SK-N-SH (cell line): ENCODE measurements at regions not wholly inside any gene's neighbourhood (a gene's known extent, or its start where the extent isn't known, plus 50 kb on each side); places are given as distances from the start of the nearest gene placed in this dataset.

ENCODE experiments used
- CTCF ChIA-PET: fragments of 300-600, 350-600 bp; formaldehyde crosslinking; extraction: SDS; loops from one replicate; lab custom pipeline; 2021; lab: Yijun Ruan, JAX
- POLR2A ChIA-PET: fragments of 350-600 bp; sonication (Branson Sonifier 250); formaldehyde crosslinking; extraction: SDS; loops from one replicate; lab custom pipeline; 2020; ENCODE audit warnings: antibody characterized with exemption, inconsistent platforms; lab: Yijun Ruan, JAX
- DNase-seq: peaks from one replicate; pipeline ENCODE4 v3.0.0; 2012
- H2AFZ ChIP-seq: fragments of 200-600 bp; sonication (generic); 2 replicates; pipeline ENCODE4 v1.8.1; 2016; ENCODE audit warnings: antibody characterized with exemption, mild to moderate bottlenecking, low read depth
- H3F3A ChIP-seq: fragments of 200-600 bp; sonication (generic); replicated peaks from 2 replicates; pipeline ENCODE3; 2016; ENCODE audit warnings: antibody characterized with exemption, mild to moderate bottlenecking; ENCODE audit not compliant: insufficient read depth
- H3K27ac ChIP-seq, 2 experiments: fragments of 200-500 bp in 1 of 2; fragments of 200-600 bp in 1 of 2; sonication (Bioruptor generic) in 1 of 2; sonication (generic), shearing (Covaris generic) in 1 of 2; 2 replicates each; pipeline versions ENCODE4 v1.5.1 to v1.6.1; 2014 to 2016; ENCODE audit warnings: low read depth in 2 of 2, inconsistent platforms in 1 of 2, low read length in 1 of 2, mild to moderate bottlenecking in 1 of 2, mixed read lengths in 1 of 2
- H3K27me3 ChIP-seq: fragments of 200-600 bp; sonication (generic), shearing (Covaris generic); 2 replicates; pipeline ENCODE4 v1.6.1; 2016; ENCODE audit warnings: mixed run types; ENCODE audit not compliant: insufficient read depth
- H3K36me3 ChIP-seq, 2 experiments: fragments of 200-500 bp in 1 of 2; fragments of 200-600 bp in 1 of 2; sonication (Bioruptor generic) in 1 of 2; sonication (generic) in 1 of 2; replicated peaks in 1 of 2; 2 replicates each; pipeline versions ENCODE3 to v1.5.1; 2014 to 2016; ENCODE audit warnings: low read length in 1 of 2, mild to moderate bottlenecking in 1 of 2; ENCODE audit not compliant: insufficient read depth in 2 of 2, control insufficient read depth in 1 of 2
- H3K4me1 ChIP-seq, 2 experiments: fragments of 200-500 bp in 1 of 2; fragments of 200-600 bp in 1 of 2; sonication (Bioruptor generic) in 1 of 2; sonication (generic), shearing (Covaris generic) in 1 of 2; 2 replicates each; pipeline versions ENCODE4 v1.5.1 to v1.6.1; 2014 to 2016; ENCODE audit warnings: low read depth in 1 of 2, low read length in 1 of 2, mixed run types in 1 of 2; ENCODE audit not compliant: insufficient read depth in 2 of 2, control insufficient read depth in 1 of 2
- H3K4me2 ChIP-seq: fragments of 200-600 bp; sonication (generic), shearing (Covaris generic); 2 replicates; pipeline ENCODE4 v1.6.1; 2017; ENCODE audit warnings: mixed run types
- H3K4me3 ChIP-seq, 2 experiments: fragments of 200-500 bp in 1 of 2; fragments of 200-600 bp in 1 of 2; sonication (Bioruptor generic) in 1 of 2; sonication (generic), shearing (Covaris generic) in 1 of 2; 2 replicates each; pipeline versions ENCODE4 v1.5.1 to v1.8.1; 2014 to 2016; ENCODE audit warnings: low read depth in 2 of 2, inconsistent platforms in 1 of 2, low read length in 1 of 2, mild to moderate bottlenecking in 1 of 2, mixed read lengths in 1 of 2, moderate library complexity in 1 of 2
- H3K79me2 ChIP-seq: fragments of 200-600 bp; sonication (generic); 2 replicates; pipeline ENCODE4 v1.8.1; 2017; ENCODE audit warnings: mild to moderate bottlenecking; ENCODE audit not compliant: insufficient read depth
- H3K9ac ChIP-seq: fragments of 200-600 bp; sonication (generic); 2 replicates; pipeline ENCODE4 v1.6.1; 2017; ENCODE audit warnings: mixed run types
- H3K9me2 ChIP-seq: fragments of 200-600 bp; sonication (generic); 2 replicates; pipeline ENCODE4 v1.6.1; 2017; ENCODE audit warnings: mixed run types
- H3K9me3 ChIP-seq: fragments of 200-600 bp; sonication (generic); 2 replicates; pipeline ENCODE4 v1.6.1; 2017; ENCODE audit warnings: mixed run types, mild to moderate bottlenecking, moderate library complexity
- H4K20me1 ChIP-seq: fragments of 200-600 bp; sonication (generic); 2 replicates; pipeline ENCODE4 v1.6.1; 2017; ENCODE audit warnings: mild to moderate bottlenecking, mixed run types; ENCODE audit not compliant: insufficient read depth
- EZH2phosphoT487 ChIP-seq: fragments of 200-600 bp; sonication (generic); IDR thresholded peaks from 2 replicates; pipeline ENCODE4 v1.6.1; 2017; ENCODE audit warnings: low read depth, mixed run types, mild to moderate bottlenecking, antibody characterized with exemption, moderate library complexity, borderline replicate concordance
- GABPA ChIP-seq: IDR thresholded peaks from 2 replicates; pipeline ENCODE4 v1.4.0; 2012; ENCODE audit warnings: low read depth, mild to moderate bottlenecking
- JUND ChIP-seq: IDR thresholded peaks from 2 replicates; pipeline ENCODE4 v1.4.0; 2012
- MXI1 ChIP-seq: IDR thresholded peaks from 2 replicates; pipeline ENCODE4 v1.6.1; 2012; ENCODE audit warnings: mild to moderate bottlenecking, low read depth, low read length, improper control_type of control experiment
- NFIC ChIP-seq: IDR thresholded peaks from 2 replicates; pipeline ENCODE4 v1.4.0; 2012; ENCODE audit warnings: borderline replicate concordance
- NRF1 ChIP-seq: IDR thresholded peaks from 2 replicates; pipeline ENCODE4 v1.6.1; 2012; ENCODE audit warnings: low read depth, mild to moderate bottlenecking, low read length
- POLR2AphosphoS5 ChIP-seq: IDR thresholded peaks from 2 replicates; pipeline ENCODE4 v1.6.1; 2012; ENCODE audit warnings: low read depth, low read length
- RAD21 ChIP-seq: IDR thresholded peaks from 2 replicates; pipeline ENCODE4 v1.6.1; 2012; ENCODE audit warnings: mild to moderate bottlenecking, low read length
- RFX5 ChIP-seq: IDR thresholded peaks from 2 replicates; pipeline ENCODE4 v1.6.1; 2012; ENCODE audit warnings: mild to moderate bottlenecking, improper control_type of control experiment, low read length
- SIN3A ChIP-seq: IDR thresholded peaks from 2 replicates; pipeline ENCODE4 v1.6.1; 2012; ENCODE audit warnings: low read depth, mild to moderate bottlenecking, low read length, moderate library complexity, borderline replicate concordance
- TCF12 ChIP-seq: IDR thresholded peaks from 2 replicates; pipeline ENCODE4 v1.4.0; 2012
- USF1 ChIP-seq: IDR thresholded peaks from 2 replicates; pipeline ENCODE4 v1.4.0; 2012; ENCODE audit warnings: low read depth, borderline replicate concordance
- USF2 ChIP-seq: fragments of 150-350 bp; IDR thresholded peaks from 2 replicates; pipeline ENCODE4 v1.6.1; 2017; ENCODE audit warnings: antibody characterized with exemption, low read length, low read depth, borderline replicate concordance
- YY1 ChIP-seq: IDR thresholded peaks from 2 replicates; pipeline ENCODE4 v1.4.0; 2012; ENCODE audit warnings: low read depth, mild to moderate bottlenecking
- WGBS: methylation state at CpG from one replicate; pipeline ENCODE4 v1.1.6; 2017; ENCODE audit warnings: low lambda C conversion rate; 5-methylcytosine and 5-hydroxymethylcytosine counted together
- TF ChIP-seq, protein P1 (sequence below): IDR thresholded peaks from 2 replicates; pipeline ENCODE4; 2012
- TF ChIP-seq, protein P2 (sequence below): IDR thresholded peaks from 2 replicates; pipeline ENCODE4 v1.4.0; 2012; ENCODE audit warnings: low read depth, borderline replicate concordance

DNA sequence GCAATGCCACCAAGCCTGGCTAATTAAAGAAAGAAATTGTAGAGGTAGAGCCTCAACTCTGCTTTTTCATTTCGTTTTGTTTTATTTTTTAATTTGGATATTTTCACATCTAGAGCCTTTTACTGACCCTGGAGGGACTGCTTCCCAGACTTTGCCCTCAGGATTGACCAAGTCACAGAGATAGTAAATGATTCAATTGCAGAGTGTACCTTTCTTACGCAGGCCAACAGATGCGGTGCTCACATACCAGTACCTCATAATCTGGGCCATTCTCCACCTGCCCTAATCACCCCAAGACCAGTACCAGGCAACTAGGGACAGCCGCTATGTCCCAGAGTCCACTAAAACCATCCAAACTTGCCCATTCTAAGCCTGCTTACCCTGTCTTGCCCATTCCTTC lies 110.8 kb downstream of the DDX1 start (continued):
- no peak for TF ChIP-seq MXI1

DNA sequence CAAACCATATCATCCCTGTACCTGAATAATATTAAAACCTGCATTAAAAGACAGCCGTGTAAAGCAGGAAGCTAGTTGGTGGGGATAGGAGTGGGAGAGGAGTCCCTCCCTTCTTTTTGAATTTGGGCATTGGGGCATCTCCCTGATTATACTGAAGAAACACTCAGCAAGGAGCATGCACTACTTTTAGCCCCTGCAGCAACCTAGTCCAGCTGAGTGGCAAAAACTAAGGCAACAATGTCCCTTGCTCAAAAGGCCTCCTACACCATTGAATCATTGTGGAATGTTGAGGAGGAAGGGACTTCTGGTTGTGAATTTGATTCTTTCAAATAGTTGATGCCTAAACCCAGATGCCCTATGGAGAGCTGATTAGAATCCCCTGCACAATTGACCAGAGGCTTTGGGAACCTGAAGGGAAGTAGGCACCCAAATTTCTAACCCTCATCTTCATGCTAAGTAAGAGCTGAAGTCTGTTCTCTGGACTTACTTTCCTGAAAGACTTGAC lies 111.7 kb downstream of the DDX1 start:
- Histone ChIP-seq H3K9me3 (no peaks in the 10 kb centered on the region), H3K27ac (no peak overlapping the region), H2AFZ (no peak overlapping the region), H3K27me3 (no peaks in the 10 kb centered on the region), H3K9me2 (no peaks in the 10 kb centered on the region), H3K4me3 (no peak overlapping the region), H3K4me1 (peaks cover 0 to 3% of the 10 kb centered on the region in 2 experiments; a peak in 1 of 4 replicates)
- CTCF ChIA-PET: interaction anchor here (1.0 to 1.8 kb wide), 3 partner anchors 12 to 784 kb away, joined by 3 to 5 read pairs (median 4); no protein-coding TSS in a partner anchor
- TF ChIP-seq NRF1 (no peak), GABPA (no peak), POLR2AphosphoS5 (no peak), EZH2phosphoT487 (no peak), TCF12 (no peak), USF1 (no peak), RFX5 (no peak), JUND (no peak), RAD21 (no peak), SIN3A (no peak), MXI1 (no peak), YY1 (no peak), USF2 (no peak), NFIC (no peak)
- TF ChIP-seq, protein P1, sequence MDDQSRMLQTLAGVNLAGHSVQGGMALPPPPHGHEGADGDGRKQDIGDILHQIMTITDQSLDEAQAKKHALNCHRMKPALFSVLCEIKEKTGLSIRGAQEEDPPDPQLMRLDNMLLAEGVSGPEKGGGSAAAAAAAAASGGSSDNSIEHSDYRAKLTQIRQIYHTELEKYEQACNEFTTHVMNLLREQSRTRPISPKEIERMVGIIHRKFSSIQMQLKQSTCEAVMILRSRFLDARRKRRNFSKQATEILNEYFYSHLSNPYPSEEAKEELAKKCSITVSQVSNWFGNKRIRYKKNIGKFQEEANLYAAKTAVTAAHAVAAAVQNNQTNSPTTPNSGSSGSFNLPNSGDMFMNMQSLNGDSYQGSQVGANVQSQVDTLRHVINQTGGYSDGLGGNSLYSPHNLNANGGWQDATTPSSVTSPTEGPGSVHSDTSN: no peak
- TF ChIP-seq, protein P2, sequence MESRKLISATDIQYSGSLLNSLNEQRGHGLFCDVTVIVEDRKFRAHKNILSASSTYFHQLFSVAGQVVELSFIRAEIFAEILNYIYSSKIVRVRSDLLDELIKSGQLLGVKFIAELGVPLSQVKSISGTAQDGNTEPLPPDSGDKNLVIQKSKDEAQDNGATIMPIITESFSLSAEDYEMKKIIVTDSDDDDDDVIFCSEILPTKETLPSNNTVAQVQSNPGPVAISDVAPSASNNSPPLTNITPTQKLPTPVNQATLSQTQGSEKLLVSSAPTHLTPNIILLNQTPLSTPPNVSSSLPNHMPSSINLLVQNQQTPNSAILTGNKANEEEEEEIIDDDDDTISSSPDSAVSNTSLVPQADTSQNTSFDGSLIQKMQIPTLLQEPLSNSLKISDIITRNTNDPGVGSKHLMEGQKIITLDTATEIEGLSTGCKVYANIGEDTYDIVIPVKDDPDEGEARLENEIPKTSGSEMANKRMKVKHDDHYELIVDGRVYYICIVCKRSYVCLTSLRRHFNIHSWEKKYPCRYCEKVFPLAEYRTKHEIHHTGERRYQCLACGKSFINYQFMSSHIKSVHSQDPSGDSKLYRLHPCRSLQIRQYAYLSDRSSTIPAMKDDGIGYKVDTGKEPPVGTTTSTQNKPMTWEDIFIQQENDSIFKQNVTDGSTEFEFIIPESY: no peak
- TF ChIP-seq, all 33 proteins: peak for 0
- Histone ChIP-seq H4K20me1 (no peaks in the 10 kb centered on the region), H3K36me3 (no peaks in the 10 kb centered on the region), H3F3A (no peaks in the 10 kb centered on the region), H3K4me2 (no peak overlapping the region), H3K79me2 (no peaks in the 10 kb centered on the region), H3K9ac (no peak overlapping the region)
- WGBS: 38% methylated on average over 1 of the region's 1 CpG
- POLR2A ChIA-PET: no interaction called here
- no peak for DNase-seq
